Muscle of leg (tissue), 3 donors: ENCODE measurements at regions not wholly inside any gene's neighbourhood (a gene's known extent, or its start where the extent isn't known, plus 50 kb on each side); places are given as distances from the start of the nearest gene placed in this dataset.
A peak's percentile ranks its signal among the peaks of the same experiment; 100 is the strongest.

ENCODE experiments used
- DNase-seq: peaks from one replicate; pipeline ENCODE4 v3.0.0; 2013
- H3K27ac ChIP-seq: one replicate; pipeline ENCODE4 v1.5.1; 2013; ENCODE audit warnings: mild to moderate bottlenecking, low read length, control low read depth
- H3K27me3 ChIP-seq: one replicate; pipeline ENCODE4 v1.6.1; 2013; ENCODE audit warnings: low read length; ENCODE audit not compliant: control insufficient read depth, insufficient read depth
- H3K36me3 ChIP-seq: one replicate; pipeline ENCODE4 v1.6.1; 2013; ENCODE audit warnings: low read length; ENCODE audit not compliant: control insufficient read depth, insufficient read depth
- H3K4me1 ChIP-seq: one replicate; pipeline ENCODE4 v1.6.1; 2013; ENCODE audit warnings: low read length; ENCODE audit not compliant: control insufficient read depth, insufficient read depth
- H3K4me3 ChIP-seq: one replicate; pipeline ENCODE4 v1.5.1; 2013; ENCODE audit warnings: low read length, control low read depth
- H3K9me3 ChIP-seq: replicated peaks from 2 replicates; pipeline ENCODE4 v1.6.1; 2013; ENCODE audit warnings: low read depth, low read length; ENCODE audit not compliant: control insufficient read depth
- WGBS: methylation state at CpG from one replicate; pipeline ENCODE4 v1.1.5; 2013; ENCODE audit warnings: missing lambda C conversion rate; ENCODE audit not compliant: insufficient coverage; 5-methylcytosine and 5-hydroxymethylcytosine counted together

GRCh38 chr11:57081356-57081755 lies 92.6 kb downstream of the OR5AK2 start:
- no peaks in the 10 kb centered on the region for H3K4me1 ChIP-seq
- no peaks in the 10 kb centered on the region for H3K36me3 ChIP-seq
- no peak overlapping the region for H3K27ac ChIP-seq
- no CpG with 5 or more reads among the region's 1 CpG for WGBS
- DNase-seq, result no peak
- no peaks in the 10 kb centered on the region for H3K27me3 ChIP-seq
- H3K4me3 ChIP-seq, result no peak overlapping the region
- no peaks in the 10 kb centered on the region for H3K9me3 ChIP-seq

DNA sequence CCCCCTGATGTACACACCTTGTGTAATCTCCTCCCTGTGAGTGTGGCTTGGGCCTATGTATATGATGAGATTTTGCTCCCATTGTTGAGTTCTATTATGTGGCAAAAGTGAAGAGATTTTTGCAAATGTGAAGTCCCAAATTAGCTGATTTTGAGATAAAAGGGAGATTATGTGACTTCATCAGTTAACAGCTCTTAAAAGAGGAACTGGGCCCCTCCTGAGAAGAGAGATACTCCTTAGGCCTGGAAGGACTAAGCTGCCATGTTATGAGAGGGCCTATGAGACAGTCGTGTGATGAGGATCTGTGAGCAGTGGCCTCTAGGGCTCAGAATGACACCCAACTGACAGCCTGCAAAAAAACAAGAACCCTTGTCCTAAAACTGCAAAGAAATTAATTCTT lies 93.4 kb downstream of the OR5AK2 start:
- Histone ChIP-seq H3K27me3 (no peaks in the 10 kb centered on the region), H3K27ac (no peak overlapping the region), H3K9me3 (no peaks in the 10 kb centered on the region), H3K4me1 (no peaks in the 10 kb centered on the region), H3K36me3 (no peaks in the 10 kb centered on the region), H3K4me3 (no peak overlapping the region)
- no CpG with 5 or more reads among the region's 1 CpG for WGBS
- DNase-seq, result no peak

DNA sequence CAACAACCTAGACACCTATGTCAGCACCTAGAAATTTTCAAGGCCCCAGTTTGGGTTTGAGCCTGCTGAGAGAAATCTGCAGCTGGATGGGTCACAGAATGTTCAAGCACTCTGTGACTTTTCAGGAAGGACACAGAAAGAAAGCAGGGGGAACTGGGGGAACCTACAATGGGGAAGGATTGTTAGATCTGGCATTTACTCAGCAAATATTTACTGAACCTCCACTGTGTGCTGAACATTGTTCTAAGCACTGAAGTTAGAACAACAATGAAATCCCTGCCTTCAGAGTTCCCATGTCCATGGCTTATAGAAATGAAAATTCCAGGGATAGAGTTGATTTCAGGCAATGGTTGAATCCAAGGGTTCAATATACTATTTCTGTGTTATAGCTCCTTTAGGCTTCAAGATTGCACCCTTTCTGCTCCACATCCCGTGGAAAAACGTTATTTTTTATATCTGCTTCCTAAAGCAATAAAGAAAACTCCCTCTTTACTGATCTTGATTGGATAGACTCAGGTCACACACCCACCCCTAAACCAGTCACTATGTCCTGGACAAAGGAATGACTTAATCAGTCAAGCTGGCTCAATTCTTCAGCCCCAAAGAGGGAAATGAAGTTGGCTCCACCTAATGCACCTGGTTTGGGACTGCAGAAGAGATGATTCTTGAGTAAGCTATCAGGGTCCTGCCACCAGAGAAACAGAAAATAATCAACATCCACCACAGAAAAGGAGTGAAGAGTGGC lies 95.1 kb downstream of the OR5AK2 start:
- no peak for DNase-seq
- H3K27me3 ChIP-seq, result no peaks in the 10 kb centered on the region
- no peaks in the 10 kb centered on the region for H3K9me3 ChIP-seq
- H3K27ac ChIP-seq, result no peak overlapping the region
- WGBS, result no CpG with 5 or more reads among the region's 2 CpGs
- no peaks in the 10 kb centered on the region for H3K4me1 ChIP-seq
- no peak overlapping the region for H3K4me3 ChIP-seq
- no peaks in the 10 kb centered on the region for H3K36me3 ChIP-seq

- Histone ChIP-seq H3K4me3 (no peak overlapping the region), H3K9me3 (no peaks in the 10 kb centered on the region), H3K27me3 (no peaks in the 10 kb centered on the region), H3K36me3 (no peaks in the 10 kb centered on the region), H3K4me1 (no peaks in the 10 kb centered on the region), H3K27ac (no peak overlapping the region)
- peak; percentile 20 for DNase-seq
- WGBS, result no CpG with 5 or more reads among the region's 1 CpG
Observed at GRCh38 chr11:57085611-57086010, 96.1 kb upstream of the LRRC55 start.

DNA sequence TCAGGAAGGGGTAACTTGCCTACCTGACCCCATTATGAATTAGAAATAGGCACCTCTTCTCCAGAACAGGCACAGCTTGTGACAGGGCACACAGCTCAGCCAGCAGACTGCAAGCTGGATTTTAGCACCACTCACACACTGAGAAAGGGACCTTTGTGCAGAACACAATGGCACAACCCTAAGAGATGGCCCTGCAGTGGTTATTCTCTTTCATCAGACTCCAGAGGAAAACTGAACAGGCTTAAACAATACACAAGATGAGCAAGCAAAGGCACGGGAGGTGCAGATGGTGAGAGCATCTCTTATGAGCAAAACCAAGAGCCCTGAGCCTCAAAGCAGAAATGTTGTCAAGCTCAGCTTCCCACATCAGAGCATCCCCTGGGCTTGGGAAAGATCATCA lies 93.8 kb upstream of the LRRC55 start:
- H3K27me3 ChIP-seq, result no peaks in the 10 kb centered on the region
- no peaks in the 10 kb centered on the region for H3K36me3 ChIP-seq
- no peaks in the 10 kb centered on the region for H3K4me1 ChIP-seq
- H3K4me3 ChIP-seq, result no peak overlapping the region
- H3K9me3 ChIP-seq, result no peaks in the 10 kb centered on the region
- no CpG with 5 or more reads among the region's 1 CpG for WGBS
- H3K27ac ChIP-seq, result no peak overlapping the region
- DNase-seq, result peak; percentile 18

DNA sequence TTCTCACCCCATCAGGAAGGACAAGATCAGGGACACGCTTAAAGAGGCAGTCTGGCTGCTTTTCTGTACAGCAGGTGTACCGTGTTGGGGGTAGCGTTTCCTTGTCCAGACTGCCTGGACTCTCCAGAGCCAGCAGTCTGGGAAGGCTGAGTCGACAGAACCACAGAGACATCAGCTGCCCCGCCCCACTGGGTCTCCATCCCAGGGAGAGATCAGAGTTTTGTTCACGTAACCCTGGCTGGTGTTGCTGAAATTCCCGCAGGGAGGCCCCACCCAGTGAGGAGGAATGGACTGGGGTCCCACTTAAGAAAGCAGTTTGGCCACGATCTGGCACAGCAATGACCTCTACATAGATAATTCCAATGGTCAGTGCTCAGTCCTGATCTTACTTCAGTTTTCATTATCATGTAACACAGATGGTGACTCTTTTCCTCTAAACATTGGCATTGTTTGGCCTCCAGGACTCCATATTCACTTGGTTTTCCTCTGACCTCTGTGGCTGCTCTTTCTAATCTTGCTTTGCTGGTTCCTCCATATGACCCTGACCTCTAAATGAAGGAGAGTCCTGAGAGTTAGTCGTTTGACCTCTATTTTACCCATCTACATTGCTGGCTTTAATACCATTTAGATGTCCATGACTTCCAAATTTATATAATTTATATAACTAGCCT lies 89.6 kb upstream of the LRRC55 start:
- Histone ChIP-seq H3K36me3 (no peaks in the 10 kb centered on the region), H3K27ac (no peak overlapping the region), H3K9me3 (no peaks in the 10 kb centered on the region), H3K4me3 (no peak overlapping the region), H3K27me3 (no peaks in the 10 kb centered on the region), H3K4me1 (no peaks in the 10 kb centered on the region)
- DNase-seq, result no peak
- 81% methylated on average over 8 of the region's 9 CpGs for WGBS

GRCh38 chr11:57094181-57094935 lies 87.4 kb upstream of the LRRC55 start:
- no CpG with 5 or more reads among the region's 1 CpG for WGBS
- no peaks in the 10 kb centered on the region for H3K4me1 ChIP-seq
- H3K4me3 ChIP-seq, result no peak overlapping the region
- H3K27ac ChIP-seq, result no peak overlapping the region
- DNase-seq, result no peak
- H3K9me3 ChIP-seq, result no peaks in the 10 kb centered on the region
- H3K27me3 ChIP-seq, result no peaks in the 10 kb centered on the region
- no peaks in the 10 kb centered on the region for H3K36me3 ChIP-seq

- Histone ChIP-seq H3K4me3 (no peak overlapping the region), H3K27ac (no peak overlapping the region), H3K4me1 (no peaks in the 10 kb centered on the region), H3K36me3 (no peaks in the 10 kb centered on the region), H3K9me3 (no peaks in the 10 kb centered on the region), H3K27me3 (no peaks in the 10 kb centered on the region)
- DNase-seq, result no peak
- 100% methylated on average over 1 of the region's 3 CpGs for WGBS
Observed at GRCh38 chr11:57095417-57095816, 86.3 kb upstream of the LRRC55 start.

DNA sequence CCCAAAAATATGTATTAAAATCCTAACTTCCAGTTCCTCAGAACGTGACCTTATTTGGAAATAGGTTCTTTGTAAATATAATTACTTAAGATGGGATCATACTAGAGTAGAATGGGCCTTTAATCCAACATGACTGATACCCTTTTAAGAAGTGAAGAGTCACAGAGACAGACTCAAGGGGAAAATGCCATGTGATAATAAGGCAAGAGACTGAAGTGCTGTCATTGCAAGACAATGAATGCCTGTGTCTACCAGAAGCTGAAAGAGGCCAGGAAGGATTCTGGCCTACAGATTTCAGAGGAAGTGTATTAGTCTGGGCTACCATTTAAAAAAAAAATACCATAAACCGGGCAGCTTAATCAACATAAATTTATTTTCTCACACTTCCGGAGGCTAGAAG lies 85.9 kb upstream of the LRRC55 start:
- Histone ChIP-seq H3K27ac (no peak overlapping the region), H3K9me3 (no peaks in the 10 kb centered on the region), H3K4me1 (no peaks in the 10 kb centered on the region), H3K4me3 (no peak overlapping the region), H3K36me3 (no peaks in the 10 kb centered on the region), H3K27me3 (no peaks in the 10 kb centered on the region)
- WGBS, result no CpG with 5 or more reads among the region's 3 CpGs
- DNase-seq, result no peak

- no peaks in the 10 kb centered on the region for H3K4me1 ChIP-seq
- H3K27me3 ChIP-seq, result no peaks in the 10 kb centered on the region
- 100% methylated on average over 2 of the region's 2 CpGs for WGBS
- H3K36me3 ChIP-seq, result no peaks in the 10 kb centered on the region
- H3K27ac ChIP-seq, result no peak overlapping the region
- H3K9me3 ChIP-seq, result no peaks in the 10 kb centered on the region
- no peak overlapping the region for H3K4me3 ChIP-seq
- DNase-seq, result no peak
Observed at GRCh38 chr11:57097149-57097548, 84.6 kb upstream of the LRRC55 start.
